OCI-LY3 (cell line): ENCODE measurements at regions not wholly inside any gene's neighbourhood (a gene's known extent, or its start where the extent isn't known, plus 50 kb on each side); places are given as distances from the start of the nearest gene placed in this dataset.
"Not testable (repeated sequence)": the region's sequence is repeated elsewhere in the genome, so short reads cannot be mapped to it uniquely, and the experiment has no call there.

ENCODE experiments used
- H2AFZ ChIP-seq: fragments of 200-600, 300-600 bp; shearing (Covaris generic); 2 replicates; pipeline ENCODE4 v1.6.0; 2014; ENCODE audit warnings: antibody characterized with exemption, low read depth, low read length
- H3K27ac ChIP-seq: fragments of 200-600, 300-600 bp; sonication (generic); 2 replicates; pipeline ENCODE4 v1.5.1; 2014; ENCODE audit warnings: mild to moderate bottlenecking, low read length, moderate library complexity, mixed read lengths
- H3K27me3 ChIP-seq: fragments of 200-600, 300-600 bp; sonication (generic); 2 replicates; pipeline ENCODE4 v1.6.1; 2014; ENCODE audit warnings: low read depth, low read length, mixed read lengths
- H3K36me3 ChIP-seq: fragments of 200-600, 300-600 bp; sonication (generic); replicated peaks from 2 replicates; pipeline ENCODE3; 2014; ENCODE audit warnings: low read depth, low read length, mixed read lengths
- H3K4me1 ChIP-seq: fragments of 300-600, 200-600 bp; sonication (generic); 2 replicates; pipeline ENCODE4 v1.6.1; 2014; ENCODE audit warnings: low read length, mixed read lengths
- H3K4me2 ChIP-seq: fragments of 200-600, 300-600 bp; sonication (generic); 2 replicates; pipeline ENCODE4 v1.6.1; 2014; ENCODE audit warnings: low read length, mixed read lengths
- H3K4me3 ChIP-seq: fragments of 300-600, 200-600 bp; sonication (generic); 2 replicates; pipeline ENCODE4 v1.5.1; 2014; ENCODE audit warnings: antibody characterized with exemption, mild to moderate bottlenecking, low read length, moderate library complexity
- H3K79me2 ChIP-seq: fragments of 300-600, 200-600 bp; shearing (Covaris generic); 2 replicates; pipeline ENCODE4 v1.6.1; 2014; ENCODE audit warnings: mild to moderate bottlenecking, low read length, mixed read lengths
- H3K9ac ChIP-seq: fragments of 300-600, 200-600 bp; shearing (Covaris generic); 2 replicates; pipeline ENCODE4 v1.6.0; 2014; ENCODE audit warnings: mild to moderate bottlenecking, low read length, moderate library complexity
- H3K9me3 ChIP-seq: fragments of 200-600, 300-600 bp; shearing (Covaris generic); 2 replicates; pipeline ENCODE4 v1.6.1; 2014; ENCODE audit warnings: low read length, mixed read lengths; ENCODE audit not compliant: insufficient read depth
- H4K20me1 ChIP-seq: fragments of 200-600, 300-600 bp; sonication (generic); 2 replicates; pipeline ENCODE4 v1.6.1; 2016; ENCODE audit warnings: low read length, mixed read lengths; ENCODE audit not compliant: insufficient read depth
- CTCF ChIP-seq: fragments of 200-600, 300-600 bp; sonication (generic); IDR thresholded peaks from 2 replicates; pipeline ENCODE4 v1.5.1; 2014; ENCODE audit warnings: antibody characterized with exemption, low read length, low read depth
- EZH2phosphoT487 ChIP-seq: fragments of 200-600 bp; shearing (Covaris generic); IDR thresholded peaks from 2 replicates; pipeline ENCODE4 v1.6.1; 2018; ENCODE audit warnings: antibody characterized with exemption, mixed run types, low read depth

- no peaks in the 10 kb centered on the region for H3K4me1 ChIP-seq
- TF ChIP-seq CTCF (no peak), EZH2phosphoT487 (no peak)
- H3K4me3 ChIP-seq: no peak overlapping the region
- no peak overlapping the region for H3K4me2 ChIP-seq
- H3K79me2 ChIP-seq: no peaks in the 10 kb centered on the region
- H3K27me3 ChIP-seq: no peaks in the 10 kb centered on the region
- no peak overlapping the region for H3K9ac ChIP-seq
- no peak overlapping the region for H3K27ac ChIP-seq
- 0 out of 2 replicates have a peak, but pooled peaks cover 4% of the 10 kb centered on the region for H3K9me3 ChIP-seq
- H4K20me1 ChIP-seq: no peaks in the 10 kb centered on the region
- H3K36me3 ChIP-seq: no peaks in the 10 kb centered on the region
- H2AFZ ChIP-seq: no peak overlapping the region
These were observed 384.7 kb downstream of the ALG10 start for GRCh38 chr12:34406996-34407300.

- Histone ChIP-seq H3K4me3 (no peak overlapping the region), H2AFZ (no peak overlapping the region), H3K27me3 (no peaks in the 10 kb centered on the region), H4K20me1 (no peaks in the 10 kb centered on the region), H3K27ac (no peak overlapping the region), H3K36me3 (no peaks in the 10 kb centered on the region), H3K9me3 (0 out of 2 replicates have a peak, but pooled peaks cover 4% of the 10 kb centered on the region), H3K4me2 (no peak overlapping the region), H3K4me1 (no peaks in the 10 kb centered on the region), H3K79me2 (no peaks in the 10 kb centered on the region), H3K9ac (no peak overlapping the region)
- no peak for TF ChIP-seq EZH2phosphoT487
- no peak for TF ChIP-seq CTCF
These were observed 385.5 kb downstream of the ALG10 start for GRCh38 chr12:34407813-34408212.

GRCh38 chr12:34431509-34431908, 409.2 kb downstream of the ALG10 start:
- not testable (repeated sequence) for H3K27me3 ChIP-seq, H3K27ac ChIP-seq, H3K36me3 ChIP-seq, H3K9me3 ChIP-seq, H3K9ac ChIP-seq, H3K4me1 ChIP-seq, H2AFZ ChIP-seq, H3K4me2 ChIP-seq, H4K20me1 ChIP-seq, H3K79me2 ChIP-seq, H3K4me3 ChIP-seq
